ENCODE measurements at regions not wholly inside any gene's neighbourhood (a gene's known extent, or its start where the extent isn't known, plus 50 kb on each side); places are given as distances from the start of the nearest gene placed in this dataset.

DNA sequence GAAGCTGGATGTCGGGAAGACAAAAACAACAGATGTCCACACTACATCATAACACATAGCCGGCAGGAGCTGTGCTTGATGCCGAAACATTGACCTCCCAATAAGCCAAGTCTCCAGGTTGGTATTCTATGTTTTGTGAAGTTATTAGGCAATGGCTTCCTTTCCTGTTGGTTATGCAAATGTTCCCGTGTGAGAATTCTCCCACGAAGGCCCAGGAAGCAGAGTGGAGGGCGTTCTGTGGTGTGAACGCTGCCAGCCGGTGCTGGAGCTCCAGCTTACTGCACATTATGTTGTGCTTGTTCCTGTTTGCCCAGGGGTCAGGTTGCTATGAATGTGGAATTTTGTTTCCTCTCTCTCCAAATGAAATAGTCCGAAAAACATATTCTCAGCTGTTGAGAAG, 156.4 kb upstream of the HMGA2 start:
- TF ChIP-seq, protein P1, sequence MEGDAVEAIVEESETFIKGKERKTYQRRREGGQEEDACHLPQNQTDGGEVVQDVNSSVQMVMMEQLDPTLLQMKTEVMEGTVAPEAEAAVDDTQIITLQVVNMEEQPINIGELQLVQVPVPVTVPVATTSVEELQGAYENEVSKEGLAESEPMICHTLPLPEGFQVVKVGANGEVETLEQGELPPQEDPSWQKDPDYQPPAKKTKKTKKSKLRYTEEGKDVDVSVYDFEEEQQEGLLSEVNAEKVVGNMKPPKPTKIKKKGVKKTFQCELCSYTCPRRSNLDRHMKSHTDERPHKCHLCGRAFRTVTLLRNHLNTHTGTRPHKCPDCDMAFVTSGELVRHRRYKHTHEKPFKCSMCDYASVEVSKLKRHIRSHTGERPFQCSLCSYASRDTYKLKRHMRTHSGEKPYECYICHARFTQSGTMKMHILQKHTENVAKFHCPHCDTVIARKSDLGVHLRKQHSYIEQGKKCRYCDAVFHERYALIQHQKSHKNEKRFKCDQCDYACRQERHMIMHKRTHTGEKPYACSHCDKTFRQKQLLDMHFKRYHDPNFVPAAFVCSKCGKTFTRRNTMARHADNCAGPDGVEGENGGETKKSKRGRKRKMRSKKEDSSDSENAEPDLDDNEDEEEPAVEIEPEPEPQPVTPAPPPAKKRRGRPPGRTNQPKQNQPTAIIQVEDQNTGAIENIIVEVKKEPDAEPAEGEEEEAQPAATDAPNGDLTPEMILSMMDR (IDR thresholded peaks at IDR 0.05; ENCODE audit: poor library complexity) = no peak
- TF ChIP-seq EZH2phosphoT487 (IDR thresholded peaks at IDR 0.05; ENCODE audit: low read depth, severe bottlenecking, unreplicated experiment) = no peak

Data from hepatocyte (in vitro differentiated cells).